ENCODE measurements at regions not wholly inside any gene's neighbourhood (a gene's known extent, or its start where the extent isn't known, plus 50 kb on each side); places are given as distances from the start of the nearest gene placed in this dataset.
"Not testable (repeated sequence)": the region's sequence is repeated elsewhere in the genome, so short reads cannot be mapped to it uniquely, and the experiment has no call there.

DNA sequence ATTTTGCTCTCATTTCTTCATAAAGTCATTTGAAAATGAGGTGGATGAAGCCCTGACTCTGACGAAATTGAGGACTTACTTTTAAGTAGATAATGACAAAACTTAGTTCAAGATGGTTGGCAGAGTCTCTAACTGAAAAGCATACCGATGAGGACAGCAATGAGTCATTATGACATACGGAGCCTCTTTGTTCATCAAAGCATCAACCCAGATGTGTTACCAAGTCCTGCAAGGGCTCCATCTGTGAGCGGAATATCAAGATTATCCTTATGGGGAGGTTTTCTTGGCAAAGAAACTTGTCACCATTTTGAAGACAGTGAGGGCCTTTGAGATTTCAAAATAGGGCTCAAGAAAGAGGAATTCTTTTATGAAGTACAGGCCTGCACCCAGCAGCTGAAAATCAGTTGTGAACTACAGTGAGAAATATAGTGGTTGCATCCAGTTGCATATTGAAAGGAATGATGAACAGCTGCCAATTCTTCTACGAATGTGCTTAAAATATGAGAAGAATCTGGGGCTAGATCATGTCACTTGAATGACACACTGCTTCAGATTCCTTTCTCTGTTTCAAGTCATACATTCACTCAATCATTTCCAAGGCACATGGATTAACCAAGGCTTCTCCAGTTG, 86.6 kb upstream of the SLC24A2 start:
- no peak for DNase-seq (ENCODE audit: low spot score)

DNA sequence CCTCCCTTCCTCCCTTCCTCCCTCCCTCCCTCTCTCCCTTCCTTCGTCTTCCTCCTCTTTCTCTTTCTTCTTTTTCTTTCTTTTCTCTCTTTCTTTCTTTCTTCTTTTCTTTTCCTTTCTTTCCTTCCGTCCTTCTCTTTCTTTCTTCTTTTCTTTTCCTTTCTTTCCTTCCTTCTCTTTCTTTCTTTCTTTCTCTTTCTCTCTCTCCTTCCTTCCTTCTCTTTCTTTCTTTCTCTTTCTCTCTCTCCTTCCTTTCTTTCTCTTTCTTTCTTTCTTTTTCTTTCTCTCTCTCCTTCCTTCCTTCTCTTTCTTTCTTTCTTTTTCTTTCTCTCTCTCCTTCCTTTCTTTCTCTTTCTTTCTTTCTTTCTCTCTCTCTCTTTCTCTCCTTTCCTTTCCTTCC, 84.4 kb upstream of the SLC24A2 start:
- DNase-seq (ENCODE audit: low spot score): not testable (repeated sequence)

DNA sequence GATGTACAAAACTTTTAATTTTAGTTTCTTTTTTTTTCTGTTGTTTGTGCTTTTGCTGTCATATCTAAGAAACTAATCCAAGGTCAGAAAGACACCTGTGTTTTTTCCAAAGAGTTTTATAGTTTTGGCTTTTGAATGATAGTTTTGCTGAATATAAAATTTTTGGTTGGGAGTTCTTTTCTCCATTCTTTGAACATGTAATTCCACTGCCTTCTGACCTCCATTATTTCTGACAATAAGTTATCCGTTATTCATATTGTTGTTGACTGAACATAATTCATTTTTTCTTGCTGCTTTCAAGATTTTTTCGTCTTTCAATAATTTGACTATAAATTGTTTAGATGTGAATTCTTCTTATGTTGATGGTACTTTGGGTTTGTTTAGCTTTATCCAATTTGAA, 82.2 kb upstream of the SLC24A2 start:
- DNase-seq (ENCODE audit: low spot score): no peak

DNA sequence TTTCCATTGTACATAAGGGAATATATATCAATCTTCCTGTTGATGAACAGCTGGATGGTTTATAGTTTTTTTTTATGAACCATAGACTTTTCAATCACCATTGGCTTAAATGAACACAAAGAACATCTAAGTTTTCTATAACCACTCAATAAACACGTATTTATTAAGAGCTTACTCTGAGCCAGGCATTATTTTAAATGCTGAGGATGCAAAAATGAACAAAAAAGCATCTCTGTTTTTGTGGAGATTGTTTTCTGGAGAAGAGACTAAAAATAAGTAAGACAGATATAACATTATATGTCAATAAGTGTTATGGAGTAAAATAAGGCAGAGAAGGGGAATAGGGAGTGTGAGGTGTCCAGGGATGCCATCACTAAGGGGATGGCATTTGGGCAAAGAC, 52.1 kb upstream of the SLC24A2 start:
- no peak for DNase-seq (ENCODE audit: low spot score)

Data from putamen (tissue), 1 donor.